Activated naive CD4-positive, alpha-beta T cell treated with Interleukin-2 at 50 U/mL for 16 hours (primary cell): ENCODE measurements at regions not wholly inside any gene's neighbourhood (a gene's known extent, or its start where the extent isn't known, plus 50 kb on each side); places are given as distances from the start of the nearest gene placed in this dataset.

Experiments used
- DNase-seq: peaks from one replicate; pipeline ENCODE4 v3.0.0-alpha.2; 2020

DNA sequence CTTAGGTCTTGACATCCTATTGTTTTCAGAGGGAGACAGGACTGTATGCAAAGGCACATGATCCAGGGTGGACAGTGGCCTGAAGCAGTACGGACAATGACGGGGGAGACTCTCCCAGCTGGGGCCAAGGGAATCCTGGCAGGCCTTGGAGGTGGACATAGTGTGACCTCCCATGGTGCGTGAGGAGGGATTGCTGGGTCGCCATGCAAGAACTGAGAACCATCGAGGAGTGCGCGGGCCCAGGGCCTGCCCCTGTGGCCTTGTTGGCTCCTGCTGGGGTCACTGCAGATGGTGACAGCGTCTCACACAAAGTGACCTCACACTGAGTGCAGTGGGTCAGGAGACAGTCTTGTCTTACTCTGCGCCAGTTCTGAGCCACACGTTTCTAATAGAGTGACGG is 192.4 kb downstream of the GADD45G start:
- DNase-seq: no peak

DNA sequence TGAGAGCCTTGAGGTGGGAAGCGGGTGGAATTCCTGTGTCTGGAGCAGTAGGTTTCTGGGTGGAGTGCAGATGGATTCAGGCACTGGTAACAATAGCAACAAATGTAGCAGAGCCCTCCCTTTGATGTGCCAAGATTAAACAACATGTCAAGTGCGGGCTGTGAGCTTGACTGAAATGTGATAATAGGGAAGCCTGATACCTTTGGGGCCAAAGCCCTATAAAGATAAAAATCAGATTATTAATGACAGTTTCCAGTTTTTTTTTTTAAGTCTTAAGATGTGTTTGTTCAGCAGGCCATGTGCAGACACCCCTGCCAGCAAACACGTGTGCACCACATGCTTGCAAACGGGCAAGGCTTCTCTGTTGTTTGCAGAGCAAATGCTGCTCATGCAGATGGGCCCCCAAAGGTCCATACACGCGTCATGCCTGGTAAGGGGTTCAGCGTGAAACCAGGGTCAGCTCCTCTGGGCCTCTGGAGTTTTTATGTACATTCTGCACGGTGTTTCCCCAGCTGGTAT is 193.2 kb downstream of the GADD45G start:
- no peak for DNase-seq

DNA sequence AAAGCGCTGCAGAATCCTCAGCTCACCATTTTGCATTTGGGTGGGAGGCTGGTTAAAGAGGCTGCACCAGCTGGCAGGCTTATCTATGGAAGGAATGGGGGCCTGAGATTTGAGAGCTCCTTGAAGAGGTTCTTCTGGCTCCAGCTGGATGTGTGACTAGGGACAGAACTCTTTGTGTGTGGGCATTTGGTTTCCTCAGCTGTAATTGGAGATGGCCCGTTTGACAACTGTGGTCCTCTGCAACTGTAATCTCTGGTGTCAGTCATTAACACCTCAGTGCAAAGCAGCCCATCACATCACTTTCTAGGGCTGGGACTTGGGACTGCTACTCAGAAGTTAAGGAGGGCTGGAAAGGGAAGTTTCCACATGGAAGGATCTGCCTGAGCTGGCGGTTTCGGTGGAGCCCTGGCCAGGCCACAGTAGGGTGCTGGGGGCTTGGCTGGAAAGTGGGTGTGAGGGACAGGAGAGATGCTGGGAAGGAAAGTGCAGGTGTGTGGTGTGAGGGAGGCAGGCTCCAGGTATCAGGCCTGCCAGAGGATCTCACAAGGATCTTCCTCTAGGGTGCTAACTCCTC is 193.8 kb downstream of the GADD45G start:
- DNase-seq: no peak

DNA sequence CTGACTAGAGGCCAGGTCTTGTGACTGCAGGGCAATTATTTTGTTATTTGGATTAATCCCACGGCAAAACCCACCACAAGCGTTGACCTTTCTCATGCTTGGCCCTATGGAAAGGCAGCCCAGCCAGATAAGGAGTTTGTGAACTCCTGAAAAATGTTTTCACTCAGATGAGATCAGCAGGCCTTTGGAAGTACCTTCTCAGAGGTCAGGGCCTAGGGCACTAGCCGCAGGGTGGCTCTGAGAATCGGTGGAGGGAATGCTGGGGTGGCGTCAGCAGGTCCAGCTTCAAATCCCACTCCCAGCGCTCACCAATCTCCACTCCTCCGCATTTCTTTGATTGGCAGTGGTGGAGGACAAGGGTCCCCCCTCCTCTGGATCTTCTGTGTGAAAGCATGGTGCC is 194.4 kb downstream of the GADD45G start:
- DNase-seq: no peak

DNA sequence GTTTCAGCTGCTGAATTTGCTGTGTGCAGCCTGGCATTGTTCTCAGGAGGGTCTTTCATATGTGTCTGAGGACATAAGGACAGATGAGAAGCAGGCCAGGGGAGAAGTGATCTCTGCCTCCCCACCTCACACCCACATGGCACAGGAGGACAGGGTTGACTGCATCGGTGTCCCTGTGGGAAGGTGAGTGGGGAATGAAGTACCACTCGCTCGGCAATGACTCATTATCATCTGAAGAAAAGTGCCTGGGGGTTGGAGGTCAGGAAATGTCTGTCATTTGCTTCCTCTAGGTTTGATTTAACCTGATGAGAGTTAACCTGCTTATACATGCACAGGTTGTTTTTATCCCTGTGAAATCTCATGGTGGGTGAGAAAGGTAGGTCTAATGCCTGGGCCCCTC is 195.0 kb downstream of the GADD45G start:
- no peak for DNase-seq

DNA sequence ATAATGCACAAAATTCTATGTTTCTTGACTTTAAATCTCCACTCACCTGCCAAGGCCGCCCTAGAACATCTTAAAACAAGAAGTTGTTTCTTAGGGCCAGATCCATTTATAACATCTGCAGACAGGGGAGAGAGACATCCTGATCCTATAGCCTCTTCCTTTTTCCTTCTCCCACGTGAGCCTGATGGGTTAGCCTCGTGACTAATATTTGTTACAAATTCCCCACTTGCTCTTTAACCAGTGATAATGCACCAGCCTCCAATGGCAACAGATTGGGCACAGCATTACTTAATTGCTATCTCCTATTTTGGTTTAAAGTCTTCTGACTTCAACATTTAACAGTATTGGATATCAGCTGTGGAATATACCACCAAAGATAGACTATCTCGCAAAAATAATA is 196.5 kb downstream of the GADD45G start:
- DNase-seq: no peak

DNA sequence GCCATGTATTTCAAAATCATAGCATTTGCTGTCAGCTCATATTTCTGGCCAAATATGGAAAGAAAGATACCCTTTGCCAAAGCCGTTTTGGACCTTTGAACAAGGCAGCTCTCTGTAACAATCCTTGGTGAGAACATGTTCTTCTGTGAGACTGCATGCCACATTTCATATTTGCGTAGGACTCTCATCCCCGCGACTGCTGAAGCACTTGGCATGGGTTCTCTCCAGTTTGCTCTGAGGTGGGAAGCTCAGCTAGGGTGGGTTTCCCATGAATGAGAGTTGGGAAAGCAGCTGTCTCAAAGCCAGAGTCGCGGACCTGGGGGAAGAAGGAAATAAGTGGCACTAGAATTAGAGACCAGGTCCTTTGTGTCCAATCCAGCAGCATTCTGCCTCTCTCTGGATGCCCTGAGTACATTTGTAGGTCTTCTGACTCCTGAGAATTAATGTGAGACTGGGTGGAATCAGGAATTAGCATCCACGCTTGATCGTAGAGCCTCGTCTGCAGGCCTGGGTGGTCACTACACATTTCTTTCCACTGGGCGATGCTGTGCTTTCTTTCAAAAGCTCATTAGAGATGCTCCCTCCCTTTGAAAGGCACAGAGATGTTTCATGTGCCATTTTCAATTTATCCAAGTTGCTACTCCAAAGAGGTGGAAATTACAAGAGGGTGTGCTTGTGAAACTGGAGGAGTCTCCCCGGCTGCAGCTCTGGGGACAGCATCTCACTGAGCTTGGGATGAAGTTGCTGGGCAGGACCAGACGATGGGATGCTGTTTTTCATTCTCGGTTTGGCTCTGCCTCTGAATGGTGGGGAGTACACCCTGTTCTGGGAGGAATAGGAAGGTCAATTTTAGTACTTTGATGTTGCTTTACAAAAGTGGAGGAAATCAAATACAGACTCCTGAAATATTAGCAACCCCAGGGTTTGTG is 197.2 kb downstream of the GADD45G start:
- DNase-seq: no peak

DNA sequence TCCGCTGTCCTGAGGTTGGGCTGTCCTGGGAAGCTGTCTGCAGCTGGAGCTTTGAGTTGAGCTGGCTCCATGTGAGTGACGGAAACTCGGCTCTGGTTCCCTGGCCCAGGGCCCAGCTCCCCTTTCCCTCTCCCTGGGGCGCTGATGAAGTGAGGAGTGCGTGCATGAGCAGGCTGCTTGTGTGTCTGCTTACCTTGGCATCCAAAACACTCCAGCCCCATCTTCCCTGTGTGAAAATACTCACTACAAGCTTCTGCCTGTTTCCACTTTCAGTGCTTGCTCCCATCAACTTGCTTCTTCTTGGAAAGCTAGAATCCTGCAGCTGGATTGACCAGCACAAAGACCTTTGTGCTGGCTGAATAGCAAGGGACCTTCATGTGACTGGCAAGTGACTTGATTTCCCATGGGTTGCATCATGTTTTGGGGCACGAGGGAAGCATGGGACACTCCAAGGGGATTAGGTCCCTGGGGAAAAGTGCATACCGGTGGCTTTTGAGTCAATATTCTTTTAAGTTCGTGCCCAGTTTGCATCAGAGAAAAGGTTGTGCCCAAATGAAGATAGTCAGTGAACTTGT is 198.1 kb downstream of the GADD45G start:
- no peak for DNase-seq

DNA sequence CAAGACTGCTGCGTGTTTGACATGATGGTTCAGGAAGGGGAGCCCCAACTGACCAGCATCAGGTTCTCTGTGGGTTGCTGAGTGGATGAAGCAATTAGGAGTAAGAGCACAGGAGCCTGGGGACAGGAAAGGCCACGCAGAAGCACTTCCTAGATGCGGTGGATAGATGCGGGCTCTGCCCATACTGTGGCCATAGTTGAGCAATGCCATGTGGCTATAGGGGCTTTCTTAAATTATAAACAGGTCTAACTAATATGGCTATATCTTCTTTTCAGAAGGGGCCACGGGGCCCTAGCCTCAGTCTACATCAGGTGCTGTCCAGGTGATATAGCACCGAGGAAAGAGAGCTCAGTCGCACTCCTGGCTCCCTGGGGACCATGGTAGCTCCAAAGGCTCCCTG is 198.6 kb downstream of the GADD45G start:
- no peak for DNase-seq

DNA sequence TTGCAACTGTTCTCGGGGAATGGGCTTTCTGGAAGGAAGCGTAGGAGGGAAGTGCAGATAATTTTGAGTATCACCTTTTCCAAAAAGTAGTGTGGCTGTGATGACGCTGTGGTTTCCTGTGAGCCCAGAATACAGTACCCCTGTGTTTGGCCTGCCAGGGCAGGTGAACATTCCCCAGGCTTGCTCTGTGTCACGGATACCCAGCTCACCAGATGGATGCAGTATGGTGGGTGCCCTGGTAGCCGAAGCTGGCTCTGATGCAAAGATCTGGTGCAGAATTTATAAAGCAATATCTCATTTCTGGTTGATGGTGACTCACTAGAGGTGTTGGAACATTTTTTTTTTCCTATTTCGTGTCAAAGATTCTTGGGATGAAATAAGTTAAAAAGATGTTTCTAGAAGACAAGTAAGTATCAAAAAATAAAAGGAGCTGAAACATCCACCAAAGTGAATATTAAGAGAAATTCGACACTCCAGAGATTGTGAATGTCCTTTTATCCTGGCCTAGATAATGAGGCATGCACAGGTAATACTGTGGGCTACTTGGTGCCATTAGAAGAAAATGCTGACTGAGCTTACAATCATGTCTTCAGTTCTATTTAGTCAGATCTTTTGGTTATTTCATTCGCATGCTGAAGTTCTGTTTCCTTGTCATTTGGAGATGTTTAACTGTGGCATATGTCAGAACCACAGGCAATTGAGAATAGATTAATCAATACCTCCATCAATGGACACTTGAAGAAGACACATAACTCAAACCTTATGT is 200.1 kb downstream of the GADD45G start:
- DNase-seq: no peak

DNA sequence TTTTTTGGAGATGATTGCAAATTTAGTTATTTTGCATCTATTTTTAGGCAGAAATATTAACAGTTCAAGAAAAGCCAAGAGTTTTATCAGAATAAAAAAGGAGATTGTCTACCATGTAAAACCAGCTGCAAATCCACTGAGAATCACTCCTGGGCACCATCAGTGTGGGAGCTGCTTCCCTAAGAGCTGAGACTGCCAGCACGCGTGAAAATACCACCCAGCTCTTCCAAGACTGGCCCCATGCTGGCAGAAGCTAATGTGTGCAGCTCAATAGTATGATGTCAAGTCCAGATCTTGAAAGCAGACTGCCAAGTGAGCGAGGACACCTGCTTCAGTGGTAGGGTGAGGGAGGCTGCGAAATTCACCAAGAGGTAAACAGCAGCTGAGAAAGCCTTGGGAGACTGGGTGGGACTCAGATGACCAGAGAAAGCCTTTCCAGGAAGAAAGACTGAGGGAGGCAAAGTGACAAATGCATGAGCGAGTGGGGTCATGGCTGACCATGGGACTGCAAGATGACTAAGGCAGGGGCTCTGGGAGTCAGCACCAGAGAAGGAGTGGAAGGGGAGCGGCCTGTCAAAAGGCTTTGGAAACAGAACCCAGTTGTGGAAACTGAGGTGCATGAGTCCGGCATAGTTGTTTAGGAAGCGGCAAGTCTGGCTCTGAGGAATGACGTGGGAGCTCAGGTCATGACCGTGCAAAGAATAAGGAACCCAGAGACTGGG is 200.9 kb downstream of the GADD45G start:
- no peak for DNase-seq

DNA sequence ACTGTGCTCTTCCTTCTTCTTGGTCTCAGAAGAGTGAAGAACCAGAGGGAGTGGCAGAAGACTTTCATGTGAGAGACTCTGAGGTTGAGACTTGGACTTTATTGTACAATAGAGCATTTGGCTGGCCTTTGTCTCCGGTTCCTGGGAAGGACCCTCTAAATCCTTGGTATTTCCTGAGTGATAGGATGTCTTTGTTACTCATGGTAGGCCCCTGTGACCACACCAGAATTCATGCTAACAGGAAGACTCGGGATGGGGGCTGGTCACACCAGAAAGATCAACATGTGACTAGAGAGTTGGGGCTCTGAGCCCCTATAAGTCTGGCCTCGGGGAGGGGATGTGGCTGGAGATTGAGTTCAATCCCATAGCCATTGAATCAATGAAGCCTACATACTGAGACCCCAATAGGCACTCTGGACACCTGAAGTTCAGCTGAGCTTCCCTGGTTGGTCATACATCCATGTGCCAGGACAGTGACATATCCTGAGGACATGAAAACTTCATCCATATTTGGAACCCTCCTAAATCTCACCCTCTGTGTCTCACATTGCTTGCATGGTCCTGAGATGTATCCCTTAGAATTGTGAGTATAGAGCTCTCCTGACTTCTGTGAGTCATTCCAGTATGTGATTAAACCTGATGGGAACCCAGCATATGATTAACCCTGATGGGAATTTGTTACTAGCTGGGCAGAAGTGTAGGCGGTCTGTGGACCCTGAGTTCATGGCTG is 201.7 kb downstream of the GADD45G start:
- DNase-seq: no peak

DNA sequence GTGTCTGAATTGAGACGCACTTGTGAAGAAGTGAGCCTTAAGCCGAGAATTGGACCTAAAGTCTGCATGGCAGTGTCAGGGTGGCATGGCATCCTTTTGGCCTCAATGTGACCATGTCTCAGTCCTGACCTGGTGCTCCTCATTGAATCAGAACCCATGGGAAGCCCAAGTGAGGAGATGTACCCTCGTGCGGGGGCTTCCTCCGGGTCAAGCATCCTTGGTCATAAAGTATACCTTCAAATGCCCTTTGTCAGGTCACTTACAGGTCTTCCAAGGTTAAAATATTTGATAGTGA is 202.2 kb downstream of the GADD45G start:
- DNase-seq: no peak

DNA sequence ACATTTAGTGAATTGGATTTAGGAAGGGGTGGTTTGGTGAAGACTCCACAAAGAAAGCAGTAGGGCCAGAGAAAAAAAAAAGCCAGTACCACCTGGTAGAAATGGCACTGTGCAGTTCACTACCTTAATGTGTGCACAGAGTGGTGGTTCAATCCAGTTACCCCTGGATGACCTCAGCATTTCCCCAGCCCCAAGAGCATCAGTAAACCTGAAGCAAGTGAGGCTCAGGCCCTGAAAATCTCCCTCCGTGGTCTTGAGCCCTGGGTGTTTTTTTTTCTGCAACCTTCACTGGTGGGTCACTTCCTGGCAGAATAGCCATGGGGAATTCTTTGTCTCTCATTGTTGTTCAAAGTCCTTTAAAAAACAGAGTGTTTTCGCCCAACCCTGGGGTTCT is 202.9 kb downstream of the GADD45G start:
- DNase-seq: no peak

DNA sequence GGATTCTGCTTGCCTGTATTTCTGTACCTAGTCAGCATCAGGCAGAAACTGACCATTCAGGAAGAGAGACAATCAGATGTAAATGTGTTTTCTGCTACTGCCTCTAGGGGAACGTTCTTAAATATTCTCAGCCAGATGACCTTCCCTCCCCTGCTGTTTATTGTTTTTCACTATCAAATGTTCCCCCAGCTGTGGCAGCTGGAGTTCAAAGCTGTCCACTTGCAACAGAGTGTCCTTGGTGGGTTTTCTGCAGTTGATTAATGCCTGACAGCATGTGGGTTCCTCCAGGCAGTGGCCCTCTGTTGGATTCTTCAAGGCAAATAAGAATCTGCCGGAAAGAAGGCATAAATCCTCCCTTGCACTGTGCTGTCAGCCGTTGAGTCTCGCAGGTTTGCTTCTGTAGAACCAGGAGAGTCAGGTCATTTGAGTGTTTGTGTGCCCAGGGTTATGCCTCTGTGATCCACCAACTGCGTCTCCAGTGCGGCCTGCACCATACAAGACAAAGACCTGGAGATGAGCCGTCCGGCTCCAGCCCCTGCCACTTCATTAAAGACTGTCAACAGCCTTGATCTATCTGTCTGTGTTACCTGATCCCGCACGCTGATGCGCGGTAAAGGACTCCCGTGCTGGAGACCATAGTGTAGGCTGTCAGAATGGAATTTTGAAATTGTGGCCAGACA is 203.4 kb downstream of the GADD45G start:
- DNase-seq: no peak

DNA sequence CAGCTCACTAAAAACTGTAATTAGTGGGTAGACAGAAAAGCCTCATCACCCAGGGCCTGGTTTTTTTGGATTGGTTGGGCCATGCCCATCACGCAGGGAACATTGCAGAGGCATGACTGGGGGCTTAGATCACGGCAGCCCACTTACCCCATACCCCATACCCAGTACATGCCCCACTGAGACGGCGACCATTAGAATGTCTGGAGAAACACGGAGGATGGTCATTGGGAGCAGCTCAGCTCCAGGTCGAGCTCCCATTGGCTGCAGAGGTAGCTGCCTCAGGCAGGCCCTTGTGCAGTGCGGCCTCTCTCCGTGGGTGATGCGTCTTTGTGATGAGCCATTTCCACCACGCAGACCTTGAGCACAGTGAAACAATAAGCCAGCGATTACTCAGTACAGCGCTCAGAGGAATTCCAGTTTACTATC is 204.0 kb downstream of the GADD45G start:
- no peak for DNase-seq

DNA sequence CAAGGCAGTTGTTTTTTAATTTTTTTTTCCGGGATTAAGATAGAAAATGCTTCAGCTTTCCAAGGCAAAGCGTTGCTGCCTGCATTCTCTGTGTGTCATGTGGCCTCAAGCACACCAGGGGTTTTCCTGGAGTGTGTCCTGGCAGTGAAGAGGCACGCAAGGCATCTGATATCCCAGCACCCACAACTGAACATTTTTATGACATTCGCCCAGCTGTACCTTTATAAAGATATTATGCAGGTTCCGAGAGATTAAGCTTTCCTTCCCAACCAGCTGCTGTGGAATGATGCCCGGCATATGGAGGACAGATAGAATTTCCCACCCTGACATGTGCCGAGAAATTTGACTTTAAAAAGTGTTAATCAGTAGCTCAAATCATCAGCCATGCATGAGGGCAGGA is 205.6 kb downstream of the GADD45G start:
- no peak for DNase-seq

DNA sequence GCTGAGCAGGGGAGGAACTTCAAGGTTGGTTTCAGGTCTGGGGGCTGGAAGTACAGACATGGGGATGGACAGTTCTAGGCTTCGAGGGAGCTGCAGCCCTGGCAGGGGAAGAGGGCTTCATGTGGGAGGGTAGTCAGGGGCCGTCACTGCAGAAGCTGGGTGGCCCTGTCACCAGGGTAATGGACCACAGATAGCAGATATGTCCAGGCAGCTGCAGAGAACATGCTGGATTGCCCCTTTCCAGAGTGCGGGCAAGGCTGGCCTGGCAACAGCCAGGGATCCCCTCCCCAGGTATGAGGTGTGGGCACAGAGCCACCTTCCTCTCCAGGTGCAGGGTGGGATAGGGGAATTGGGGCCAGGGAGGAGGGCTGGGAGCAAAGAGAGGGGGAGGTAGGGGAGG is 206.5 kb downstream of the GADD45G start:
- DNase-seq: no peak

DNA sequence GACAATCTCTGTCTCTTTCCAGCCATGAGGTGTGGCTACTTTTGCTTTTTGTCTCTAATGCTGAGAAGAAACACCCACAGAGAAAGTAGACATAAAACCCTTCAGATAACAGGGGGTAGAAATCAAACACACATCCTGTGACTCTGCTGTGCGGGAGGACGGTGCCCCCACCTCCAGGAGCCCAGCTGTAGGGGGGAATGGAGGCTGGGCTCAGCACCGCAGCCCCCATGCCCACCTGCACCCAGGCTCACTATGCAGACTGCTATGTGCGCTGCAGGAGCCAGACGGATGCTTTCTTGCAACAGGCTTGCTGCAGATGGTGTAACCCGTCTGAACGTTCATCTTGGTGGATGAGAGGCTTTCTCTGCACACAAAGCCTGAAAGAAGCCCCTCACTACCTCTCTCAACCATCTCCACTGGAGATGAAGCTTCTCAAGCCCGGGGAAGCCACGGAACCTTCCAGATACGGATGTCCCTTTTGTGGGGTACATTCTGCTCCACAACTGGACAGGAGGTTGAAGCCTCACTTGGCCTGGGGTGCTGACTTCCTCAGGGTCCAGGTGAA is 207.2 kb downstream of the GADD45G start:
- no peak for DNase-seq

DNA sequence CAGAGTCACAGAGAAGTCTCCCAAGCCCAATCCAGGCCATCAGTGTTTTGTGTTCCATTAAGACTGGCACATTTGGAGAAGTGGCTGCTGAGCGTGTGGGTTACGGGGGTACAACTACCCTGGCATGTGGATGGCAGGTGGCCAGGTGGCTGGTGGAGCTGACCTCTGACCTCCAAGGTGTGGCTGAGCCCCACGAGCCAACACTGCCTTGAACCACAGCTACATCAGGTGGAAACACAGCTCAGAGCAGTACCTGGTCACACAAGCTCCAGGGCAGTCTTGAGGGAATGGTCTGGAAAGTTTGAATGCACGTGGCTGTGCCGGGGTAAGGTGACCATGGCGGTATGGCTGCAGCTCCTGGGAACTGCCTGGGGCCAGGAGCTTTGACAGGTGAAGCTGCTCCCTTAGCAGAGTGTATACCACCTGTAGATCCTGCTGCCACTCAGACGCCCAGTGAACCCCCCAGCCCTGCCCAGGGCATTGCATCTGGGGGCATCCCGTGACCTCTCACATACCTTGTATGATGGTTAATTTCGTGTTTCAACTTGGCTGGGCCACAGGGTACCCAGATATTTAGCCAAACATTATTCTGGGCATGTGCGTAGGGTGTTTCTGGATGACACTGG is 207.9 kb downstream of the GADD45G start:
- DNase-seq: no peak

DNA sequence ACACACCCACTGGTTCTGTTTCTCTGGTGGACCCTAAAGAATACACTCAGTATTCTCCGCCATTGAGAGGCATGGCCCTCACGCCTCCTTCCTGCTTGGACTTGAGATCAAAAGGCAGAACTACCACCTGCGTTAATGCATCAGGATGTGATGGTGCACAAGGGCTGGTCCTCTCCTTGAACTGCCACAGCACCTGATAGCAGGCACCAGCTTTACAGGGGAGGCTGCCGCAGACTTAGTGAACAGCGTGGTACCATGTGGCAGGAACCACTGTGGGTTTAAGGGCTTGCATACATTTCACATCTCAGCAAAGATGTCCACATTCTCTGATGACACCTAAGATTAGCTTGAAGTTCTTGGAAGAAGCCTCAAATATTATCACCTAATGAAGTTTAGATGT is 208.7 kb downstream of the GADD45G start:
- no peak for DNase-seq
